ENCODE measurements at regions not wholly inside any gene's neighbourhood (a gene's known extent, or its start where the extent isn't known, plus 50 kb on each side); places are given as distances from the start of the nearest gene placed in this dataset.

DNA sequence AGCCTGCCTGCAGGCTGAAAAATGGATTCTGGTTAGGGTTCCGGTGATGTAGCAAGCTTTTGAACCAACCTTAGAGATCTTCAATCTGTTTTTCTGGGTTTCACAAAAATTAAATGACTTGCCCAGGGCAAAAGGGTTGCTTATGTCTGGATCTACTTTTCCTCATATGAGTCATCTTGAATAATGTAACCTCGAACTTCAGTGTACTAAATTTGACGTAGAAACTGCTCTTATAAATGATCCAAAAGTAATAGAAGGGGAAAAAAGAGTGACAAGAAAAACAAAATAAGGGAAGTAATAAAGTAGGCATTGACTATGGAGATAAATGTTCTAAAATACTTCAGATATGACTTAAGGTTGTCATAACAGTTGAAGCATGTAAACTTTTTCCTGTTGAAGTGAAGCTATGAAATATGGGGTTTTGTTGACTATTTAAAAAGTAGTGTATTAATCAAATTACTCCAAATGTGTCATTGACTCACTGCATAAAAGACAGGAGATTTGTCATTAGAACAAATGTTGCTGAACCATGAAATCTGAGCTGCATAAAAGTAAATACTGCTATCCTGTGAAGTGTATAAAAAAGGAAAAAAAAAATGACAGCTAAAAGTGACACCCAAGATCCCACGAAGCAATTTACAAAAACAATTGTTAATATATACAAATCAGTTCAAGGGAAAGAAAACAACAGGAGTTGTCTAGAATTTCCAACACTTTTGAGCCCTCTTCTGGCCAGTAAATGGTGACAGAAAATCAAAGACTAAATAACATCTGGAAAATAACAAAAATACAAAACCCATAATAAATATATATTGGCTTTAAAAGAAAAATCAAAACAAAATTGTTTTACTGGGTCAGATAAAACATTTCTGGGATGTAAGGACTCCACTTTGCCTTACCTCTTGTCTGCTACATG is 103.6 kb upstream of the SERPINE2 start:
- Histone ChIP-seq H3K27me3 (no peaks in the 10 kb centered on the region), H3K27ac (no peak overlapping the region), H3K4me1 (peaks cover 0 to 20% (median 10%) of the 10 kb centered on the region in 4 donors), H3K36me3 (no peaks in the 10 kb centered on the region), H3K9me3 (no peaks in the 10 kb centered on the region), H3K4me3 (no peak overlapping the region)
- intact Hi-C loops (cut with DNase I; ENCODE audit: low total_unique reads) (no loop called here), in situ Hi-C loops (cut with MboI; ENCODE audit: low pct_ligation_motif_present in 1 of 4, low pct_unique_long_range_greater_than_20kb in 1 of 4, low sequenced_read_pairs in 3 of 4) (no loop called here)
- no peak for DNase-seq
- 28 to 38% methylated on average over 4 of the region's 4 CpGs for WGBS, 2 donors (ENCODE audit: low coverage in 1 of 2)
- TF ChIP-seq POLR2AphosphoS5 (IDR thresholded peaks at IDR 0.05): no peak
- no peak for TF ChIP-seq EP300 (IDR thresholded peaks at IDR 0.05; ENCODE audit: low read depth)
- TF ChIP-seq POLR2A (IDR thresholded peaks at IDR 0.05): no peak

DNA sequence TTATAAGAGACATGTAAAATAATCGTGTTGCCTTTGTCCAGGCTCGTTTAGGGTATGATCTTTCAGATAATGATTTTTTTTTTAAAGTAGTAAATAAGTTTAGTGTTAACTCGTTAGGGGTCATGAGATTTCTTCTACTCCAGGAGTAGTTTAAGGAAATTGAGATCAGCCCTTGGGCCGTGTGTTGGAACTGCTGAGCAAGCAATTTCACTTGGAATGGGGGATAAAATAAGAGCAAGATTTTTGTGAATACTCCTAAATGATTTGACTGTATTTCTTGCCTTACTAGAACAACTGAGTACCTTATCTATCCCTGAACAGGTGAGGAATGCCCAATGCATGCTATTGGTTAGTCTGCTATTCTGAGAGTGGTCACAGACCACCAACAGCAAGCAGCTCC is 102.2 kb upstream of the SERPINE2 start:
- no peak overlapping the region for H3K4me3 ChIP-seq
- no peaks in the 10 kb centered on the region for H3K27me3 ChIP-seq
- 74 to 100% methylated on average over 1 to 4 of the region's 4 CpGs for WGBS, 2 donors (ENCODE audit: low coverage in 1 of 2)
- no peak overlapping the region for H3K27ac ChIP-seq
- in situ Hi-C loops (cut with MboI; ENCODE audit: low pct_ligation_motif_present in 1 of 4, low pct_unique_long_range_greater_than_20kb in 1 of 4, low sequenced_read_pairs in 3 of 4) (no loop called here), intact Hi-C loops (cut with DNase I; ENCODE audit: low total_unique reads) (no loop called here)
- H3K36me3 ChIP-seq: no peaks in the 10 kb centered on the region
- no peaks in the 10 kb centered on the region for H3K9me3 ChIP-seq
- peaks cover 0 to 11% (median 5%) of the 10 kb centered on the region in 4 donors for H3K4me1 ChIP-seq
- TF ChIP-seq, protein P1, sequence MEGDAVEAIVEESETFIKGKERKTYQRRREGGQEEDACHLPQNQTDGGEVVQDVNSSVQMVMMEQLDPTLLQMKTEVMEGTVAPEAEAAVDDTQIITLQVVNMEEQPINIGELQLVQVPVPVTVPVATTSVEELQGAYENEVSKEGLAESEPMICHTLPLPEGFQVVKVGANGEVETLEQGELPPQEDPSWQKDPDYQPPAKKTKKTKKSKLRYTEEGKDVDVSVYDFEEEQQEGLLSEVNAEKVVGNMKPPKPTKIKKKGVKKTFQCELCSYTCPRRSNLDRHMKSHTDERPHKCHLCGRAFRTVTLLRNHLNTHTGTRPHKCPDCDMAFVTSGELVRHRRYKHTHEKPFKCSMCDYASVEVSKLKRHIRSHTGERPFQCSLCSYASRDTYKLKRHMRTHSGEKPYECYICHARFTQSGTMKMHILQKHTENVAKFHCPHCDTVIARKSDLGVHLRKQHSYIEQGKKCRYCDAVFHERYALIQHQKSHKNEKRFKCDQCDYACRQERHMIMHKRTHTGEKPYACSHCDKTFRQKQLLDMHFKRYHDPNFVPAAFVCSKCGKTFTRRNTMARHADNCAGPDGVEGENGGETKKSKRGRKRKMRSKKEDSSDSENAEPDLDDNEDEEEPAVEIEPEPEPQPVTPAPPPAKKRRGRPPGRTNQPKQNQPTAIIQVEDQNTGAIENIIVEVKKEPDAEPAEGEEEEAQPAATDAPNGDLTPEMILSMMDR (IDR thresholded peaks at IDR 0.05): no peak
- TF ChIP-seq POLR2AphosphoS5 (IDR thresholded peaks at IDR 0.05) (no peak), EP300 (IDR thresholded peaks at IDR 0.05; ENCODE audit: low read depth) (no peak), POLR2A (IDR thresholded peaks at IDR 0.05) (no peak)
- no peak for DNase-seq

DNA sequence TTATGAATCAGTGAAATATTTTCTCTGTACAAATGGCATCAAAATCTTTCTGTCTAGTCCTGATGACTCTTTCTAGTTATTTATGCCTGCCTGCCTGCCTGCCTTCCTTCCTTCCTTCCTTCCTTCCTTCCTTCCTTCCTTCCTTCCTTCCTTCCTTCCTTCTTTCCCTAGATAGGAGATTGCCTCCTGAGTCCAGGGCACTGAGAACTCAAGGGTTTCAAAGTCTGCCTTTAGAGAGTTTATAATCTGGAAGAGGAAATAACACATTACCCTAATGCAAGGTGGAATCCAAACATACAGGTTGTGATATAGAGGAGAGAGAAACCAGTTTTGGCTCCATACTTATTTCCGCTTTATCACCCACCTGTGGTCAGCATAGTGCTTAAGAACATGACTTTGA is 98.1 kb upstream of the SERPINE2 start:
- intact Hi-C loops (cut with DNase I; ENCODE audit: low total_unique reads): no loop called here
- DNase-seq: no peak
- Histone ChIP-seq H3K9me3 (no peaks in the 10 kb centered on the region), H3K36me3 (no peaks in the 10 kb centered on the region), H3K27me3 (no peaks in the 10 kb centered on the region), H3K4me3 (no peak overlapping the region), H3K4me1 (no peaks in the 10 kb centered on the region), H3K27ac (no peak overlapping the region)
- TF ChIP-seq, protein P1 (IDR thresholded peaks at IDR 0.05): no peak
- 88% methylated on average over 1 of the region's 1 CpG for WGBS, 2 donors (ENCODE audit: low coverage in 1 of 2)
- in situ Hi-C loops (cut with MboI; ENCODE audit: low pct_ligation_motif_present in 1 of 4, low pct_unique_long_range_greater_than_20kb in 1 of 4, low sequenced_read_pairs in 3 of 4): no loop called here

DNA sequence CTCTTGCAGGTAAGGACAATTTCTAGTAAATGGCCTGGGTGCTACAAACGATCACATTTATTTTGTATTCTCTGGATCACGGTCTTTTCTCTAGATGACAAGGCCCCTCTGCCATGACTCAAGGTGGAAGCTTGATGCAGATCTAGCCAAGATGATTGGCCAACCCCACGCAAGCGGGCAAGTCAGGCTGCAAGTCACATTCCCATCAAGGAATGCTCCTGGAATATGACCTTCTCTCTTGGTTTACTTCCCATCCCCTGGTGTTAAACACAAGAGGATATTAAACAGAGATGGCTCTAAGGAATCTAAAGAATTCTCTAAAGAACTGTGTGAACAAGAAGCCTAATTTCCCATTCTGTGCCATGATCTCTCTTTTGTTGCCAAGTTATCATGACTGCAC is 97.3 kb upstream of the SERPINE2 start:
- Histone ChIP-seq H3K27me3 (no peaks in the 10 kb centered on the region), H3K4me1 (no peaks in the 10 kb centered on the region), H3K36me3 (no peaks in the 10 kb centered on the region), H3K4me3 (no peak overlapping the region), H3K9me3 (no peaks in the 10 kb centered on the region), H3K27ac (no peak overlapping the region)
- WGBS, 2 donors (ENCODE audit: low coverage in 1 of 2): 82 to 83% methylated on average over 3 to 4 of the region's 4 CpGs
- TF ChIP-seq, protein P1 (IDR thresholded peaks at IDR 0.05): no peak
- no peak for TF ChIP-seq EP300 (IDR thresholded peaks at IDR 0.05; ENCODE audit: low read depth)
- TF ChIP-seq POLR2A (IDR thresholded peaks at IDR 0.05): no peak
- no peak for TF ChIP-seq POLR2AphosphoS5 (IDR thresholded peaks at IDR 0.05)
- in situ Hi-C loops (cut with MboI; ENCODE audit: low pct_ligation_motif_present in 1 of 4, low pct_unique_long_range_greater_than_20kb in 1 of 4, low sequenced_read_pairs in 3 of 4) (no loop called here), intact Hi-C loops (cut with DNase I; ENCODE audit: low total_unique reads) (no loop called here)
- no peak for DNase-seq

All from transverse colon (tissue), 4 donors.